HG03439 (cell line): ENCODE measurements at regions not wholly inside any gene's neighbourhood (a gene's known extent, or its start where the extent isn't known, plus 50 kb on each side); places are given as distances from the start of the nearest gene placed in this dataset.

Source experiments
- ATAC-seq: cut with Tn5 transposase; IDR thresholded peaks from one replicate; pipeline ENCODE4 v1.9.1; 2021; ENCODE audit warnings: mild to moderate bottlenecking, moderate library complexity; ENCODE audit not compliant: unreplicated experiment

GRCh38 chr3:103047640-103048039, 612.8 kb downstream of the ZPLD1 start:
- no peak for ATAC-seq

- peak; percentile 53 for ATAC-seq
Observed at GRCh38 chr3:103048068-103048722, 613.4 kb downstream of the ZPLD1 start.

- ATAC-seq: no peak
Observed at GRCh38 chr3:103052236-103052830, 617.5 kb downstream of the ZPLD1 start.

GRCh38 chr3:103055021-103055520, 620.3 kb downstream of the ZPLD1 start:
- ATAC-seq: no peak

GRCh38 chr3:103056542-103056941, 621.7 kb downstream of the ZPLD1 start:
- no peak for ATAC-seq

- ATAC-seq: no peak
Observed at GRCh38 chr3:103057003-103057402, 622.2 kb downstream of the ZPLD1 start.

- ATAC-seq: no peak
Observed at GRCh38 chr3:103057487-103057886, 622.7 kb downstream of the ZPLD1 start.

- no peak for ATAC-seq
Observed at GRCh38 chr3:103059432-103059831, 624.6 kb downstream of the ZPLD1 start.

- no peak for ATAC-seq
Observed at GRCh38 chr3:103060242-103060641, 625.4 kb downstream of the ZPLD1 start.

GRCh38 chr3:103067963-103068362, 633.1 kb downstream of the ZPLD1 start:
- ATAC-seq: no peak

- no peak for ATAC-seq
Observed at GRCh38 chr3:103075282-103075681, 640.5 kb downstream of the ZPLD1 start.

GRCh38 chr3:103077910-103078309, 643.1 kb downstream of the ZPLD1 start:
- ATAC-seq: no peak

- ATAC-seq: no peak
Observed at GRCh38 chr3:103082501-103082900, 647.7 kb downstream of the ZPLD1 start.

GRCh38 chr3:103083848-103084631, 649.2 kb downstream of the ZPLD1 start:
- ATAC-seq: no peak

- no peak for ATAC-seq
Observed at GRCh38 chr3:103085465-103085864, 650.6 kb downstream of the ZPLD1 start.

- ATAC-seq: no peak
Observed at GRCh38 chr3:103089758-103090157, 654.9 kb downstream of the ZPLD1 start.

GRCh38 chr3:103105206-103105605, 670.4 kb downstream of the ZPLD1 start:
- ATAC-seq: no peak

GRCh38 chr3:103112273-103112672, 677.5 kb downstream of the ZPLD1 start:
- ATAC-seq: no peak

GRCh38 chr3:103126115-103126514, 691.3 kb downstream of the ZPLD1 start:
- ATAC-seq: no peak

GRCh38 chr3:103127098-103127630, 692.3 kb downstream of the ZPLD1 start:
- ATAC-seq: no peak

- peak; percentile 94 for ATAC-seq
Observed at GRCh38 chr3:103127737-103128136, 692.9 kb downstream of the ZPLD1 start.
